ENCODE measurements at regions not wholly inside any gene's neighbourhood (a gene's known extent, or its start where the extent isn't known, plus 50 kb on each side); places are given as distances from the start of the nearest gene placed in this dataset.

GRCh38 chr5:27252911-27253310 is 214.5 kb upstream of the CDH9 start (continued):
- TF ChIP-seq CHD7 (IDR thresholded peaks at IDR 0.05; ENCODE audit: insufficient replicate concordance, low read length) = no peak
- TF ChIP-seq GABPA (IDR thresholded peaks at IDR 0.05; ENCODE audit: borderline replicate concordance, insufficient read depth, low read length) = no peak
- TF ChIP-seq, protein P1, sequence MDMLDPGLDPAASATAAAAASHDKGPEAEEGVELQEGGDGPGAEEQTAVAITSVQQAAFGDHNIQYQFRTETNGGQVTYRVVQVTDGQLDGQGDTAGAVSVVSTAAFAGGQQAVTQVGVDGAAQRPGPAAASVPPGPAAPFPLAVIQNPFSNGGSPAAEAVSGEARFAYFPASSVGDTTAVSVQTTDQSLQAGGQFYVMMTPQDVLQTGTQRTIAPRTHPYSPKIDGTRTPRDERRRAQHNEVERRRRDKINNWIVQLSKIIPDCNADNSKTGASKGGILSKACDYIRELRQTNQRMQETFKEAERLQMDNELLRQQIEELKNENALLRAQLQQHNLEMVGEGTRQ (IDR thresholded peaks at IDR 0.05; ENCODE audit: low read length) = no peak
- TF ChIP-seq TAF1 (IDR thresholded peaks at IDR 0.05; ENCODE audit: low read depth, low read length) = no peak
- TF ChIP-seq PHF8 (conservative IDR thresholded peaks at IDR 0.05; ENCODE audit: low read depth, low read length) = no peak
- no peak for TF ChIP-seq FOSL1 (IDR thresholded peaks at IDR 0.05; ENCODE audit: insufficient read depth, low read depth, low read length)
- no peak for TF ChIP-seq JUND (IDR thresholded peaks at IDR 0.05; ENCODE audit: low read length)
- no peak for TF ChIP-seq CBX5 (IDR thresholded peaks at IDR 0.05; ENCODE audit: low read depth, low read length)
- no peak for TF ChIP-seq POLR2A (IDR thresholded peaks at IDR 0.05; ENCODE audit: control extremely low read depth in 1 of 2, low read depth in 2 of 2, low read length in 2 of 2)
- no peak for TF ChIP-seq RFX5 (IDR thresholded peaks at IDR 0.05; ENCODE audit: borderline replicate concordance, low read depth, low read length)

All from H1 (cell line).